ENCODE measurements at regions not wholly inside any gene's neighbourhood (a gene's known extent, or its start where the extent isn't known, plus 50 kb on each side); places are given as distances from the start of the nearest gene placed in this dataset.

- no peak for TF ChIP-seq CTCF (IDR thresholded peaks at IDR 0.05; ENCODE audit: low read depth, low read length)
- Histone ChIP-seq H3K4me3 (no peak overlapping the region), H3K36me3 (no peaks in the 10 kb centered on the region), H3K9me3 (ENCODE audit: low read depth) (no peaks in the 10 kb centered on the region), H3K27me3 (no peaks in the 10 kb centered on the region), H3K4me1 (ENCODE audit: low read depth) (peaks cover 5% of the 10 kb centered on the region), H3K27ac (no peak overlapping the region)
- peak in 1 of 2 donors; percentile 81 for DNase-seq (ENCODE audit: low read depth in 1 of 2, low spot score in 1 of 2)
These were observed 130.1 kb upstream of the DST start for GRCh38 chr6:56772737-56773184.

- Histone ChIP-seq H3K27ac (no peak overlapping the region), H3K4me1 (ENCODE audit: low read depth) (peaks cover 5% of the 10 kb centered on the region), H3K9me3 (ENCODE audit: low read depth) (no peaks in the 10 kb centered on the region), H3K36me3 (no peaks in the 10 kb centered on the region), H3K27me3 (no peaks in the 10 kb centered on the region), H3K4me3 (no peak overlapping the region)
- no peak for TF ChIP-seq CTCF (IDR thresholded peaks at IDR 0.05; ENCODE audit: low read depth, low read length)
- no peak for DNase-seq (ENCODE audit: low read depth in 1 of 2, low spot score in 1 of 2)
These were observed 129.4 kb upstream of the DST start for GRCh38 chr6:56771929-56772607.

- Histone ChIP-seq H3K27ac (no peak overlapping the region), H3K9me3 (ENCODE audit: low read depth) (no peaks in the 10 kb centered on the region), H3K4me3 (no peak overlapping the region), H3K36me3 (no peaks in the 10 kb centered on the region), H3K27me3 (no peaks in the 10 kb centered on the region), H3K4me1 (ENCODE audit: low read depth) (peaks cover 5% of the 10 kb centered on the region)
- TF ChIP-seq CTCF (IDR thresholded peaks at IDR 0.05; ENCODE audit: low read depth, low read length) = no peak
- DNase-seq (ENCODE audit: low read depth in 1 of 2, low spot score in 1 of 2) = no peak
These were observed 128.5 kb upstream of the DST start for GRCh38 chr6:56771189-56771588.

GRCh38 chr6:56770011-56770520 is 127.4 kb upstream of the DST start:
- DNase-seq (ENCODE audit: low read depth in 1 of 2, low spot score in 1 of 2) = peak in 1 of 2 donors; percentile 40
- Histone ChIP-seq H3K9me3 (ENCODE audit: low read depth) (no peaks in the 10 kb centered on the region), H3K36me3 (no peaks in the 10 kb centered on the region), H3K4me1 (ENCODE audit: low read depth) (peaks cover 5% of the 10 kb centered on the region), H3K4me3 (no peak overlapping the region), H3K27me3 (no peaks in the 10 kb centered on the region), H3K27ac (no peak overlapping the region)
- TF ChIP-seq CTCF (IDR thresholded peaks at IDR 0.05; ENCODE audit: low read depth, low read length) = no peak

GRCh38 chr6:56767892-56768531 is 125.3 kb upstream of the DST start:
- H3K27me3 ChIP-seq = no peaks in the 10 kb centered on the region
- H3K27ac ChIP-seq = no peak overlapping the region
- DNase-seq (ENCODE audit: low read depth in 1 of 2, low spot score in 1 of 2) = no peak
- no peak for TF ChIP-seq CTCF (IDR thresholded peaks at IDR 0.05; ENCODE audit: low read depth, low read length)
- peaks cover 5% of the 10 kb centered on the region for H3K4me1 ChIP-seq (ENCODE audit: low read depth)
- H3K9me3 ChIP-seq (ENCODE audit: low read depth) = no peaks in the 10 kb centered on the region
- no peak overlapping the region for H3K4me3 ChIP-seq
- no peaks in the 10 kb centered on the region for H3K36me3 ChIP-seq

All from cardiac muscle cell (in vitro differentiated cells and primary cell).